ENCODE measurements at regions not wholly inside any gene's neighbourhood (a gene's known extent, or its start where the extent isn't known, plus 50 kb on each side); places are given as distances from the start of the nearest gene placed in this dataset.

DNA sequence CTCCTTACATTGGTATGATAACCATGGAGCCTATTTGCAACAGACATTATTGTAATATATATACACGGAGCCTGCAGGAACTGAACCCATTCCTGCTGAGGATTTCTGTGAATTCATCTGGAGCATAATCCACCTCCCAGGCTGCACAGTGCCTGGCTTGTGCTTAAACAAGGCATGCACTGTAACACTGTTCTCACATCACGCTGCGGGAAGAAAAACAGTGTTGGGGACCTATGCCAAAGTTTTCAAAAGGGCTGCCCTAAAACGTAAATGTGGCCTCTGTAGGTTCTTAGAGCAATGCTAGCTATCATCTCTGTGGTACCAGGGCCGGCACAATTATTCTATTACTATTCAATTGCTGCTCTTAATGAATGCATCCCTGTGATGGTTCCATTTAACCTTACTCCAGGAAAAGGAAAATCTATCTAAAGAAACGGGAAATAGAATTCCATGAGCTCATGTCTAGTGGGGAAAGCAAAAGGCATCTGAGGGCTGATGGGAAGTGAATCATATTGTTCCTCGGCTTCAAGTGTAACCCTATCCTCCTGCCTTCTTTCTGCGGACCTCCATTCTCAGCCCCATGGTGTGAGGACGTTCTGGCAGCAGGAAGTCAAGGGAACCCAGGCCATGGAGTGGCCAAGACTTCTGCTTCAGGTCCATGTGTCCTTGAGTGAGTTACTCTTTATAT is 525.5 kb downstream of the SOX6 start:
- TF ChIP-seq CTCF (IDR thresholded peaks at IDR 0.05) (no peak), POLR2A (IDR thresholded peaks at IDR 0.05) (no peak)
